Right kidney (tissue), 1 donor: ENCODE measurements at regions not wholly inside any gene's neighbourhood (a gene's known extent, or its start where the extent isn't known, plus 50 kb on each side); places are given as distances from the start of the nearest gene placed in this dataset.
"Not testable (repeated sequence)": the region's sequence is repeated elsewhere in the genome, so short reads cannot be mapped to it uniquely, and the experiment has no call there.

ENCODE experiments used
- DNase-seq: peaks from one replicate; pipeline ENCODE4 v3.0.0-alpha.2; 2016

- no peak for DNase-seq
These were observed 68.0 kb upstream of the MAP9 start for GRCh38 chr4:155444721-155445120.

- DNase-seq: peak; percentile 52
These were observed 65.7 kb upstream of the MAP9 start for GRCh38 chr4:155442267-155443105.

- no peak for DNase-seq
These were observed 64.7 kb upstream of the MAP9 start for GRCh38 chr4:155441475-155441874.

GRCh38 chr4:155439760-155440159, 63.0 kb upstream of the MAP9 start:
- not testable (repeated sequence) for DNase-seq

- no peak for DNase-seq
These were observed 58.1 kb upstream of the MAP9 start for GRCh38 chr4:155434904-155435303.

- no peak for DNase-seq
These were observed 57.6 kb upstream of the MAP9 start for GRCh38 chr4:155434366-155434765.

GRCh38 chr4:155433636-155434360, 57.0 kb upstream of the MAP9 start:
- DNase-seq: no peak

GRCh38 chr4:155430895-155431795, 54.4 kb upstream of the MAP9 start:
- no peak for DNase-seq

GRCh38 chr4:155428128-155428527, 51.4 kb upstream of the MAP9 start:
- no peak for DNase-seq

GRCh38 chr4:155426953-155427352, 50.2 kb upstream of the MAP9 start:
- no peak for DNase-seq
